HG03460 (cell line): ENCODE measurements at regions not wholly inside any gene's neighbourhood (a gene's known extent, or its start where the extent isn't known, plus 50 kb on each side); places are given as distances from the start of the nearest gene placed in this dataset.
"Not testable (repeated sequence)": the region's sequence is repeated elsewhere in the genome, so short reads cannot be mapped to it uniquely, and the experiment has no call there.

Experiments used
- ATAC-seq: cut with Tn5 transposase; IDR thresholded peaks from one replicate; pipeline ENCODE4 v1.9.1; 2021; ENCODE audit not compliant: unreplicated experiment

- ATAC-seq = no peak
Measured at GRCh38 chr13:94824601-94825000, 112.3 kb upstream of the SOX21 start.

DNA sequence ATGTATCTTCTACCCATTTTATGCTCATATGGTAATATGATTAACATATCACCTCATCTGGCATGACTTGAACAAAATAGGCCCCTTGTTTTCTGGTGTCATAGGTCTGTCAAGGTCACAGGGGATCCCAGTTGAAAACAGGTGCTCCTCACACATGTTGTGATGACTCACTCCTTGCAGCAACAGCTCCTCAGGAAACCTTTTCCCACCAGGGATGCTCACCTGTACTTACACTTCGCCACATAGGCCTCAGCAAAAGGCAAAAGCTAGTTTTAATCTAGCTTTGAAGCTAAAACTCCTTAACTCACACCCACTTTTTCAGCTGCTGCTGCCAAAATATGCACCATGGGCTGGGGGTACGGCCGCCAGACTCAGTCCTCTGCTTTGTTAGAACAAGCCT lies 110.0 kb upstream of the SOX21 start:
- ATAC-seq = no peak

- no peak for ATAC-seq
Measured at GRCh38 chr13:94816256-94816655, 103.9 kb upstream of the SOX21 start.

DNA sequence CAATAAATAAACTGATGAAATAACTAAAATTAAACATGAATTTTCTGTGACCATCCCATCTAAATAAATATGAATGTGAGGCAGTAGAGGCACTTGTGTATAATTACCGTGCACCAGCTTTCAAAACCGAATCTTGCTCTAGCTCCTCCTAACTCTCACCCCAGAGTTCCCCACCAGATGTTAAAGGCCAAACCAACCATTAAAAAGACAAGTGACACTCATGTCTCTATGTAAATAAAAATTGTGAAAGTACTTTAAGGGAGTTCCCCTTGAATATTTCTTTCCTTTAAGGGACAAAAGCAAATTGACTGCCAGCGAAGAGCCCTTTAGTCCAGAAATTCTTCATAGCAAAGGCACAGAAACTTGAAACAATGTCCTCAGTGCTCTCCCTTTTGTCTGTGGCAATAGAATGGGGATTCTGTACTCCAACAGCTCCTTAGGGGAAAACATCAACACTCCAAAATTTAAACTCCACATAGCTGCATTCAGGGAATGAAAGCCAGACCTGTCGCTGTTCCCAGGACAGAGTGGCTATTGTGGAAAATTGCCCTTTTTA lies 101.7 kb upstream of the SOX21 start:
- peak; percentile 96 for ATAC-seq

DNA sequence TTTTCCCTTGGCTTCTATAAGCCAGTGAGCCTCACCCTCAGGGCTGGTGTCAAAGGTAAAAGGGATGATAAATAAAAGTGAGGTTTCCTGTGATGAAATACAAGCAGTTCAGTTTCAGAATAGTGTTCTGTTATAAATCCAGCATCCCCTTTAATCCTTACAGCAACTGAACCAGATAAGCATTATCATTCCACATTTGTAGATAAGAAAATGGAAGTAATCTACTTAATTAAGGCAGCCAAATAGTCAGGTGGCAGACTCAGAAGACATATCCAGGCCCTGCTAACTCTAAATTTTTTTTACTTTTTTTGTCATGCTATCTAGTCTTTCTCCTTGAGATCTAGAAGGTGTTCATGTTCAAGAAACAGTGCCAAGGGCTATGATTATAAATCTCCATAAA lies 99.4 kb upstream of the SOX21 start:
- ATAC-seq = no peak

GRCh38 chr13:94800423-94800822 lies 88.1 kb upstream of the SOX21 start:
- ATAC-seq = no peak

DNA sequence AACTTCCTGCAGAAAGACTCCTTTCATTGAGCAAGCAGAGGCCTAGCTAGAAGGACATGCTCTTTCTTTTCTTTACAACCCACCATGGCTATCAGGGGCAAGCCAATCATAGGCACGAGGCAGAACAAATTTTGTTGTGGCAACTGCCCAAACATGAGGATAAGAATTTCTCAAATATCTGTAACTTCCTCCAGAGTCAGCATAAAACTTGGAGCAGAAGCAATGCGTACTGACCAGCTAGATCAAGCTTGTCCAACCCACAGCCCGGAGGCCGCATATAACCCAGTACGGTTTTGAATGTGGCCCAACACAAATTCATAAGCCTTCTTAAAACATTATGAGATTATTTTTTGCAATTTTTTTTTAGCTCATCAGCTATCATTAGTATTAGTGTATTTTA lies 87.0 kb upstream of the SOX21 start:
- ATAC-seq = no peak

GRCh38 chr13:94798738-94799137 lies 86.4 kb upstream of the SOX21 start:
- ATAC-seq = no peak

GRCh38 chr13:94795292-94795691 lies 82.9 kb upstream of the SOX21 start:
- ATAC-seq = no peak

DNA sequence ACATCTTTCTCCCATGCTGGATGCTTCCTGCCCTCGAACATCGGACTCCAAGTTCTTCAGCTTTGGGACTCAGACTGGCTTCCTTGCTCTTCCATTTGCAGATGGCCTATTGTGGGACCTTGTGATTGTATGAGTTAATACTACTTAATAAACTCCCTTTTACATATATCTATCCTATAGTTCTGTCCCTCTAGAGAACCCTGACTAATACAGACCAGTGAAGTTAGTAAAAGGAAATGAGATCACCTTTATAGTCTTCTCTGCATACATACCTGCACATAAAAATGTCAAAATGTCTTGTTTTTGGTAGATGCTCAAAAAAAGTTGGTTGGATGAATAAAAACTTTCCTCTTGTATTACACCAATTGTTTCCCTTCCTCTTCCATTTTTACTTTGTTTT lies 73.9 kb upstream of the SOX21 start:
- not testable (repeated sequence) for ATAC-seq

- ATAC-seq = no peak
Measured at GRCh38 chr13:94784066-94784465, 71.7 kb upstream of the SOX21 start.

- no peak for ATAC-seq
Measured at GRCh38 chr13:94783489-94783888, 71.1 kb upstream of the SOX21 start.

DNA sequence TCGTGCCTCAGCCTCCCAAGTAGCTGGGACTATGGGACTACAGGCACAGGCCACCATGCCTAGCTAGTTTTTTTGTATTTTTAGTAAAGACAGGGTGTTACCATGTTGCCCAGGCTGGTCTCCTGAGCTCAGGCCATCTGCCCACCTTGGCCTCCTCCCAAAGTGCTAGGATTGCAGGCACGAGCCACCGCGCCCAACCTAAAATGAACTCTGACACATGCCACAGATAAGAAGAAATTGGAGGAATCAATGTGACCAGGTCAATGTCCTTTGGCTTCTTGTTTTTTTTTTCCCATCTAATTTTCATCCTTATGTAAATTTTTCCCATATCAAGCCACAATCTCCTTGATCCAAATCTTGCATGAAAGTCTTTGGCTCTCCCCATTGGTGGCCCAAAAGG lies 68.1 kb upstream of the SOX21 start:
- no peak for ATAC-seq

GRCh38 chr13:94778986-94779385 lies 66.6 kb upstream of the SOX21 start:
- no peak for ATAC-seq

DNA sequence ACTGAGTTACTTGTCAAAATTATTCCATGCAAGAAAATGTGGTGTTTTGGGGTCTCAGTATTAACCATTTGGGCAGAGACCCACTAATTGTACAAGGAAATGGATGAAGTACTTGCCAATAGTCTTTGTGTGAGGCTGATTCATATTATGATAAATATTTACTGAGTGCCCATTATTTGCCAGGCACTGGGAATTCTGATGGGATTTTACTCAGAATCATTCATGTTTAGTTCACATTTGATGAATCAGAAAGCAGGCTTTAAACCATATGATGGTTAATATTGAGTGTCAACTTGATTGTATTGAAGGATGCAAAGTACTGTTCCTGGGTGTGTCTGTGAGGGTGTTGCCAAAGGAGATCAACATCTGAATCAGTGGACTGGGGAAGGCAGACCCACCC lies 66.2 kb upstream of the SOX21 start:
- no peak for ATAC-seq

GRCh38 chr13:94776956-94777355 lies 64.6 kb upstream of the SOX21 start:
- ATAC-seq = no peak

GRCh38 chr13:94776300-94776699 lies 64.0 kb upstream of the SOX21 start:
- ATAC-seq = no peak

- ATAC-seq = no peak
Measured at GRCh38 chr13:94765814-94766213, 53.5 kb upstream of the SOX21 start.

GRCh38 chr13:94764576-94765321 lies 52.4 kb upstream of the SOX21 start:
- ATAC-seq = no peak
